Activated CD4-positive, alpha-beta T cell treated with anti-CD3 and anti-CD28 coated beads for 24 hours (primary cell): ENCODE measurements at regions not wholly inside any gene's neighbourhood (a gene's known extent, or its start where the extent isn't known, plus 50 kb on each side); places are given as distances from the start of the nearest gene placed in this dataset.

Experiments
- DNase-seq, 2 donors: peaks; one replicate each; pipeline ENCODE4 v3.0.0-alpha.2; 2020; ENCODE audit warnings: low read depth in 2 of 2

DNA sequence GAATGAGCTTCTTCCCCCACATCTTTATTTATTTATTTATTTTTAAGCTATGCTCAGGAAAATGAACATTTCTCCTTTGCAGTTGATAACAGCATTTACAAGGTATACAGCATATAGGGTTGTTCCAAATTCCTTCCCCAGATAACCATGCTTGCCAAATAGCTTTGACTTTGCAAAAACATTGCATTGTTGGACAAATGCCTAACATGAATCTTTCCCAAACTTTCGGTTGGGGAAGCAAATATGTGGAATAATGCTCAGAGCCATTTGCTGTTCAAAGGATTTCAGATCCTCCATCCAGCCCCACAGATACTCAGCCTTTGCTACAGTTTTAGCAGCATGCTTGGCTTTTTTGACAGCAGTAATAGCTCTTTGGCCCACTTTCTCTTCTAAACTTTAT lies 127.2 kb upstream of the AGA start:
- no peak for DNase-seq

DNA sequence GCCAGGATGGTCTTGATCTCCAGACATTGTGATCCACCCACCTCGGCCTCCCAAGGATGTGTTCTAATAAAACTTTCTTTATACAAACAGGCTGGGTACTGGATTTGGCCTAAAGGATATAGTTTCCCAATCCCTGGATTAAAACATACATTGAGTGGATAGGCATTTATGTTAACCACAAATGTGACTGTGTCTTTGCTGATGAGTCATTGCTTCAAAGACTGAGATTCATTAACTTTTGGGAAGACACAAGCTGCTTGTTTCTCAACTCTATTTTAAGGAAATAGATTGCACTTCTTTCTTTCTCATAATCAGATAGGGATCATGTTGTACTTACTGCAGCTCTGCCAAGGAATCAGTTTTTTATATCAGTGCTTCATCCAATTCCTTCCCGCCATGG lies 131.3 kb upstream of the AGA start:
- no peak for DNase-seq

DNA sequence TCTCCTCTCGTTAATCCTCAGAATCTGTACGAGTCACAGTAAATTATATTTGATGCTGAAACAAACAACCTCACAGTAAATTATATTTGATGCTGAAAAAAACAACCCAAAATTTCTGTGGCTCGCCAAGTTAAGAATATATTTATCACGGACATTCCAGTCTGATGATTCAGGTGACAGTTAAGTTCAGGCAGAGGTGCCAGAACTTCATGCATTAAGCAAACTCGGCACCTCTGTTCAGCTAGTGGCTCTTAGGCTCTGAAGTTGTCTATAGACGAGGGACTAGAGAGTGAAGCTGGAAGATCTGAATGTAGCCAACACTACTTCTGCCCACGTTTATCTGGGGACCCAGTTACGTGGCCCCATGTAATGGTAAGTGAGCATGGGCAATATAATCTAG lies 132.2 kb upstream of the AGA start:
- DNase-seq = no peak

DNA sequence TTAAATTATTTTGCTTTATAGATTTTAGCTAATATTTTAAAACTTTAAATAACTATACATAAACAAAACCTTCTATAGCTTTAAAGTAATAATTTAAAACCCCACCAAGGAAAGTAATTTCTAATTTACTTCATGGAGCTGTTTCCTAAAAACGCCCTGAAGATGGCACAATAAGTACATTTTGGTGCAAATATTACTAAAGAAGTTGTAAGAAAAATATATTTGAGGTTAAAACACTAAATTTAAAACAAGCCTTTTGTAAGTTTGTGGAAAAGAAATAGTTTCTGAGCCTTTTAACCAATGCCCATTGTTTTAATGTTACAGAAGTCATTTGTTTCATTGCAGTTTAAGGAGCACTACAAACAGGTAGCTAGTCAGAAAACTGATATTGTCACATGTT lies 137.4 kb upstream of the AGA start:
- DNase-seq = no peak

DNA sequence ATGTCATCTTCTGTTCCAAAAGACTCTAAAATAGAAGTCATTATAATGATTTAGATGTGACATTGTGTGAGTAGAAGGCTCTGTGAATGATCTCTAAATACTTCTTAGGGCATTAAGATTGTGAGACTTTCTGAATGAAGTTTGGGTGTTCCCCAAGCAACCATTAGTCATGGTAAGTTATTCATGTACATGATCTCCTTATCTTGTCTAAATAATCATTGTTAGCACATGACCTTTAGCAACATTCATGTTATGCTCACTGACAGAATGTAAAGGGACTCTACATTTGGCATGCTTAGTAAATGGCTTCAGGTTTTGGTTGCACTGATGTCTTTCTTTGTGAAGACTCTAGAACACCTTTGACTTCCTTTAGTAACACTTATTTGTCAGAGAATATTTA lies 140.8 kb upstream of the AGA start:
- DNase-seq = no peak

DNA sequence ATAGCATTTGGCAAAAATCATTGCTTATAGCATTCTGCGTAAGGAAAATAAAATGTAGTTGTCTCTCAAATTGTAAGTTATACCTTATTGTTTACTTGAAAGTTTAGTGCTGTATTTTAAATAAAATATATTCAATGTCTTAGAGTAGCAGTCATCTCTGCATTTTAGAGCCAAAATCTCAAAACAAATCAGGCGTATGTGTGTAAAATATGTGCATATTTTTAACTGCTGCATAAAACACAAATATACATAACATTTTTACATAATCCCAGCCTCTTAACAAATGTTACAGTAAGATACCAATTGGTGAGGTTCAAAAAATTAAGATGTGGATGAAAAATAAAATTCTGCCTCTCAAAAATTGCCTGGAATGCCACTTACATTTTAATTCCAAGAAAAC lies 145.8 kb upstream of the AGA start:
- DNase-seq = no peak

DNA sequence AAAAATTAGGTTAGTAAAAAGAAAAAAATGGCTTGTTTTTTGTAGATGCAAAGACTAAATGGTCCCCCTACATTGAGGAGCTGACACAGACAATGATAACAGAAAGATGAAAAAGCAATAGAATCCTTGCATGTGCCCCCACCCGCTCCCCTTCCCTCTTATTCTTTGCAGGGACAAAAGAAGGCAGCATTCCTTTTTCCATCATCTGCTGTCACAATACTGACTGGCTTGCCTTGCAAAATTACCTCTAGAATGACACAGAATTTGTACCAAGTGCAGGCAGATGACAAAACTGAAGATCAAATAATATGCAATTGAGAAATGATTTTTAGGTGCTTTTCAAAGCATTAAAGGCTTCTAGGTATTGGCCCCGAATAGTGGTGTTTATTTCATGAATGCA lies 153.1 kb upstream of the AGA start:
- DNase-seq = no peak

DNA sequence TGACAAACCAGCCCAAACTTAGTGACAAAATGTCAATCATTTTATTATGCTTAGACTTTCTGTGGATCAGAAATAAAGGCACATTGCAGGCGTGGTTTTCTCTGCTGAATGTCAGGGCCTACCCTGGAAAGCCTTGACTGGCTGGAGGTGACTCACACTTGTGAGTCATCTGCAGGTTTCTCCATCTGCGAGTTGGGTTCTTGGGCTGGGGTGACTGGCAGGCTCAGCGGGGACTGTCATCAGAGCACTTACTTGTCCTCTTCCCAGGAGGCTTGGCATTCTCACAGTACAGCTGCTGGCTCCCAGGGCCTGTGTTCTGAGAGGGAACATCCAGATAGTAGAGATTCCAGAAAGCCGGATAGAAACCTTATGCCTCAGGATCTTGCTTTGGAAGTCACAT lies 153.8 kb upstream of the AGA start:
- peak; percentile 7 to 19 for DNase-seq

DNA sequence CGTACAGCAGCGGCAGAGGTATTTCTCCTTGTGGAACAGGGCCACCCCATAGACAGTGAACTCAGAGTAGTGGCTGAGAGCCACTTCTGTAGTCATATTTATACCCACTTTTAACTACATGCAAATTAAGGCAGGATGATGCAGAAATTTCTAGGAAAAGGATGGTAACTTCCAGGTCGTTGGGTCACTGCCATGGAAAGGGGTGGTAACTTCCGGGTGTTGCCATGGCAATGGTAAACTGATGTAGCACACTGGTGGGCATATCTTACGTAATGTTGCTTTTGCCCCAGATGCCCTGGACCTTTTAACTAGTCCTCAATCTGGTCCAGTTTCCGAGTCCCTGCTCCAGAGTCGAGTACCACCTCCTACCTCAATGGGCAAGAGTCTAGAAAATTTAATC lies 154.8 kb upstream of the AGA start:
- DNase-seq = no peak

DNA sequence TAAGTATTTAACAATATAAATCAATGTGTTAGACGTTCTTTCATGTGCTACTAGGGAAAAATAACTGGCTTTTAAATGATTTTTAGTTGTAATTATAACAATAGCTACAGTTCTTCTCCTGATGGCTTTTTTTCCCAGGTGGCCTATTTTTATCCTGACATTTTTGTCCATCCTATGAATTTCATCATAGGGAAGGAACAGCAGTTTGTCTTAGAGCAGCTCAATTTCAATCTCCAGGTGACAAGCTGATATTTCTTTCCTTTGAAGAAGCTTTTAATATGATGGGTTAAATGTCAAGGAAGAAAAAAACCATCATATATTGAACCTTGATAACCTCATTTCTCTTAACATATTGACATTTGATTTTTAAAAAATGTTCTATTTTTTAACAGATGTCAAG lies 163.0 kb upstream of the AGA start:
- no peak for DNase-seq

DNA sequence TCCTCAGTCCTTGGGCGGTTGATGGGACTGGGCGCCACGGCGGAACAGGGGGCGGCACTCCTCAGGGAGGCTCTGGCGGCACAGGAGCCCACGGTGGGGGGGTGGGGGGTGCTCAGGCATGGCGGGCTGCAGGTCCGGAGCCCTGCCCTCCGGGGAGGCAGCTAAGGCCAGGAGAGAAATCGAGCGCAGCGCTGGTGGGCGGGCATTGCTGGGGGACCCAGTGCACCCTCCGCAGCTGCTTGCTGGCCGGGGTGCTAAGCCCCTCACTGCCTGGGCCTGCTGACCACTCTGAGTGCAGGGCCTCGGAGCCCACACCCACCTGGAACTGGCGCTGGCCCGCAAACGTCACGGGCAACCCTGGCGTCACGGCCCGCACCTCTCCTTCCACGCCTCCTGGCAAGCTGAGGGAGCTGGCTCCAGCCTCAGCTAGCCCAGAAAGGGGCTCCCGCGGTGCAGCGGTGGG lies 164.9 kb upstream of the AGA start:
- no peak for DNase-seq

DNA sequence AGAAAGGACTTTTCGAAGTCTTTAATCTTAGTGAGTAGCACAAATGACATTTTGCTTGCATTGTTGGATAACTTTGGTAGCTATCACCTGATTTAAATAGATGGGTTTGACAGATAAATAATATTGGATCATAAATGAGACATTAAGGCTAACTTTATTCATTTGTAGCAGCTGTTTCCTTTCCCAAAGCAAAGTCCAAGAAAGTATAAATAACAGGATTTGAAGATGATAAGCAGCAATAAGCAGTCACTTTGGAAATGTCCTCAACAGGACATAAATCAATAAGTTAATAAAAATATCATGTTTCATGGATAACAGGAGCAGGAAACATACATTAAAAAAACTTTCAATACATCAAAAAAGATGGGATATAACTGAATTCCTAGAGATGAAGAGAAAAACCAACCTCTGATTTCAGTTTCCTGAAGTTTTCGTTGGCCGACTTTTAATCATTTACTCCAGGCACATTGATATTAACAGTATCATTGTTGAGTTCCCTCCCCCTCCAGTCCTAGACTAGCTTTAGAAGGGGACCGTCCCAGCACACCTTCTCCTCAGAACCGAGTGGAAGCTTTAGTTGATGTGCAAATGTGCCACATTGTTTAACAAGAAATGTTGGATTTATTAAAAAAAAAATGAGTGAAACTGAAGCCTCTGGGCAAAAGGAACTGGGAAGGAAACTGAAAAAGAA lies 169.9 kb upstream of the AGA start:
- no peak for DNase-seq

DNA sequence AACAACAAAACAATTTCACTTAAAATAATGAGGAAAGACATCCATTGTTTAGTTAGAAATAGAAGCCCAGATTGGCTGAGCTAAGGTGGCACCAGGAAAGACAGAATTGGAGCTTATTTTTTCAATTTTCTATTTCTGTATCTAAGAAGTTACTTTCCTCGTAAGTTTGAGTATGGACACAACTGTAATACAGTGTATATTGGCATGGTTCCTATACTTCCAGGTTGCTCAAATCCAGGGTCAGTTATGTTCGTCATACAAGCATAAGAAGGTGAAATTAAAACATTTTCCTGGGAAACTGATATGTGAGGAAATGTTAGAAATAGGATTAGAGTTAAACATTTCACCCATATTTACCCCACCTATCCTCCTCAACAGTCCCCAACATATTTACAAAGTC lies 170.4 kb upstream of the AGA start:
- DNase-seq = no peak

DNA sequence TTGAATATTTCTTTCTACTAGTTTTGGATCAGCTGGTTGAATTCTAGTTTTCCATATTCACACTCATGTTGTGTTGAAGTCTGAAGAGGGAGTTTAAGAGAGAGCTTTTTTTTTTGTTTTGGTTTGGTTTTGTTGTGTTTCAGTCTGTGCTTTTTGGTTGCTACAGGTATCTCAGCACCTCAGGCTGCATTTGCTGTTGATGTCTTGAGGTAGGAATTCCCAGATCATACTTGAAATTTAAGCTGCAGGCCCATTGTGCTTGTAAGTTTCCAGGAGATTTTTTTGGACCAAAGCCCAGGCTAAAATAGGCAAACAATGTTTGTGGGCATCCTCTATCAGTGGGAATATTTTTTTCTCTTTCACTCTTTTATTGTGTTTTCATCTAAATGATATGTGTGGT lies 190.2 kb upstream of the AGA start:
- no peak for DNase-seq

DNA sequence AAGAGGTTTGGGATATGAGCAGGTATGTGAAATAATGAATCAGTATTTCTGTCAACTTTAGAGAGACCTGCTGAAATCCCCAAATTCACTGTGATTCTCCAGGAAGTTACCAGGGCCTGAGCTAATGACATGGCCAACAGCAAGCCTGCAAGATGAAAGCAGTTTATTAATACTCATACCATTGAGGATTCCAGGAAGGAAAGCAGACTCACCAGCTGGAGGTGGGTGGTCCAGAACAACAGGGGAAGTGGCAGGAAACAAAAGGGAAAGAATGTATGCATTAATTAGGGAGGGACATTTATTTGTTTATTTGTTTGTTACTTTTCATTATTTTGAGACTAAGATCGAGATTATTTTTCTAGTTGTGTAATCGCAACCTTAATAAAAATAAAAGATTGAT lies 196.6 kb upstream of the AGA start:
- no peak for DNase-seq

DNA sequence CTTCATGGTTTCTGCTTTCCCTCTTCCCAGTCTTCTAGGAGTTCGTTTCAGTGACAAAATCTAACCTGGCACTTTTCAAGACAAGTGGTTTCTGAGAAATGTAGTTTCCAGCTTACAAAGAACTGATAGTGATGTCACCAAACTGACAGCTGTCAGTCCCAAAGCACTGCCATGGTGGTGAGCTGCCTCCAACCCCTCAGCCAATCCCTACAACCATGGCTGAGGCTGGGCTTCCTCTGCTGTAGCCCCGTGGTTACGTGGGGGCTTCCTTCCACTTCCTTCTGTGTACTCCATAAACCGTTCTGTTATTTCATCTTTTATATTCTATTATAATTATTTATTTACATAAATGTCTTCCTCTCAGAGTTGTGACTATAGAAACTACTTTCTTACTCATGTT lies 198.6 kb upstream of the AGA start:
- no peak for DNase-seq

DNA sequence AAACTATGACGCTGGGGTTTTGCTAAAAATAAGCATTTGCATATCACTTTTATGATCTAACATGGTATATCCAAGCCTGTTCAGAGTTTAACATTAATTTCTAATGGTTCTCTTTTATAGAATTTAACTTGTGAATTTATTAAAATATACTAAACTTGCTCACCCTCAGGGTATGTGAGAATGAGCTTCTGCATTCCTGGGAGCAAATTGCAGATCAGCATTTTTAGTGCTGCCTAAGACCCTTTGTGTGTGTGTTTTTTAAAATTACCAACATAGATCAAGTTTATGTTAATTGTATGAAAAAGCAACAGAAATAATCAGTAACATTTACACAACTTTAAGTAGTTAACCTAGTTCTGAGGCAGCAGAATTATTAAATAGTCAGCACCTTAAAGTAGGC lies 218.0 kb upstream of the AGA start:
- no peak for DNase-seq

DNA sequence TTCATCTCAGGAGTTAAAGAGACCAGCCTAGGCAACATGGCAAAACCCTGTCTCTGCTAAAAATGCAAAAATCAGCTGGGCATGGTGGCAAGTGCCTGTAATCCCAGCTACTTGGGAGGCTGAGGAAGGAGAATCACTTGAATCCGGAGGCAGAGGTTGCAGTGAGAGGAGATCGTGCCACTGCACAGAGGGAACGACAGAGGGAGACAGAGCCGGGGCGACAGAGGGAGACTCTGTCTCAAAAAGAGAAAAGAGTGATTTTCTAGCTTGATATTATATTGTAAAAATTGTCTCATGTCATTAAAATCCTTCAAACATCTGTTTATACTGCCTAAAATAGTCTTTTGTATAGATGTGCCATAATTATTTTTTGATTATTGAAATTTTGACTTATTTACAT lies 225.4 kb upstream of the AGA start:
- no peak for DNase-seq

DNA sequence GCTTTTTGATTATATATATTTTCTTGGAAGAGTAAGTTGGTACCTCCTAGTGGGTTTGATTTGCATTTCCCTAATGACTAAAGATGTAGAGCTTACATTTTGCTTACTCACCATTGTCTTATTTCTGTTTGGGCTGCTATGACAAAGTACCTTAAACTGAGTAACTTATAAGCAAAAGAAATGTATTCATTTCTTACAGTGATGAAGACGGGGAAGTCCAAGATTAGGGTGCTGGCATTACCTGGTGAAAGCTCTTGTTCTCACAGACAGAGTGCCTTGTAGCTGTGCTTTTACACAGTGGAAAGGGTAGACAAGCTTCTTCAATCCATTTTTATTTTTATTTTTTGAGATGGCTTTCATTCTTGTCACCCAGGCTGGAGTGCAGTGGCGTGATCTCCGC lies 229.2 kb upstream of the AGA start:
- DNase-seq = no peak

DNA sequence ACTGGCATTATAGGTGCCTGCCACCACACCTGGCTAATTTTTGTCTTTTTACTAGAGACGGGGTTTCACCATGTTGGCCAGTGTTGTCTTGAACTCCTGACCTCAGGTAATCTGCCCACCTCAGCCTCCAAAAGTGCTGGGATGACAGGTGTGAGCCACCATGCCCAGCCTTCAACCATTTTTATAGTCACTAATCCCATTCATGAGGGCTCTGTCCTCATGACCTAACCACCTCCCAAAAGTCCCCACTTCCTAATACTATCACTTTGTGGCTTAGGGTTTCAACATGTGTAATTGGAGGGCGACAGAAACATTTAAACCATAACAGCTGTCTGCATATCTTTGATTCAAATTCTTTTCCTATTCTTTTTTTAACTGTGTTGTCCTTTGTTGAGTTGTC lies 229.6 kb upstream of the AGA start:
- no peak for DNase-seq

DNA sequence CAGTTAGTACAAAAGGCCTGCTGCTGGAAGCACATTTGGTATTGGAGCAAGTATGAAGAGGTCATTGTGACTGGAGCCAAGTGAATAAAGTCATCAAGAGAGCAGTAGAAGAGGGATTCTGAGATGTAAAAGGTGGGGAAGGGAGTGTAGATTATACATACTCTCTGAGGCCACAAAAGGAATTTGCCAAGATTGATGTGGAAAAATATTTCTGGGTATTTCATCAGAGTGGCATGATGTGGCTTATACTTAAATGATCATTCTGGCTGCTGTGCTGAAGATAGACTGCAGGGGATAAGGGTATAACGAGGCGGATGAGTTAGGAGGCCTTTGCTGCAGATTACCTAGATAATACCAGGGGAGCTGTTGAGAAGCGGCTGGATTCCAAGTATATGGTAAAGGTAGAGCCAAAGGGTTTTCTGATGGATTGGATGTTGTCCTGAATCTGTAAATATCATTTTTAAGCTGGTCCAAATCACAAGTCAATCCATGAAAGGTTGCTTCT lies 231.8 kb upstream of the AGA start:
- no peak for DNase-seq

DNA sequence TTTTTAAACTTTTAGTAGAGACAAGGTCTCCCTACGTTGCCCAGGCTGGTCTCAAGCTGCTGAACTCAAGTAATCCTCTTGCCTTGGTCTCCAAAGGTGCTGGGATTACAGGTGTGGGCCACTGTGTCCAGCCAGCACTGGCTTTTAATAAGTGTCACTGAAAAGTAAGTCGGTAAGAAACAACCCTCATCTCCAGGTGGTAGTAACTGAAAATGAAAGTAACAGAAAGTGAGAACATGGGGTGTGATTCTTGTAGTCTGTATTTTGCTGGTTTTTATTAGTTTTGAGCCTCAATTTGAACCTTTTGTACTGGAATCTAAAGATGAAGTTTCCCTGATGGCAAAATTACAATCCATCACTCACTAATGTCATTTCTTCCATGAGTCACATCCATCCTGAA lies 238.1 kb upstream of the AGA start:
- DNase-seq = no peak

DNA sequence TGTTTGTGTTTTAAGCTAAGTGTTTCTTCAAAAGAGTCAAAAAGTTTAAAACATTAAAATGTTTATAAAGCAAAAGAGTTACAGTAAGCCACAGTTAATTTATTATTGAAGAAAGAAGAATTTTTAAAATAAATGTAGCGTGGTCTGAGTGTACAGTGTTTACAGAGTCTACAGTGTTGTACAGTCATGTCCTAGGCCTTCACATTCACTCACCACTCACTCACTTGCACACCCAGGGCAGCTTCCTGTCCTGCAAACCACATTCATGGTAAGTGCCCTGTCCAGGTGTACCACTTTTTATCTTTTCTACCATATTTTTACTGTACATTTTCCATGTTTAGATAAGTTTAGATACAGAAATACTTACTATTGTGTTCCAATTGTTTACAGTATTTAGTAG lies 239.7 kb upstream of the AGA start:
- DNase-seq = no peak

DNA sequence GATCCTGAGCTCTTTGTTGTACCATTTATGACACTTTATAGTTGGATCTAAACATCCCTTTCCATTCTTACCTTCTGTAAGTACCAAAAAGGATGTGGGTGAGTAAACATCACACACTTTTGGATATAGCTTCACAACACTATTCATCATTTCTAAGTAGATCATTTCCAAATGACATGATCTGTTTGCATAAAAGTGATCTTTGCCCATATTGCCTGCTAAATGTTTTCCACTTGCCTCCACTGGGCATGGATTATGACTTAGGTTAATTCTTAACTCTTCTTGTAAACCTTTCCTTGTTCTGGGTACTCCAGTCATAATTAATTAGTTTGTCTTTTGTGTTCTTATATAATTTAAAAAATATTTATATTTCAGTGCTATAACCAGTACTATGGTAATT lies 244.9 kb upstream of the AGA start:
- no peak for DNase-seq
